Mammary epithelial cell (primary cell): ENCODE measurements at regions not wholly inside any gene's neighbourhood (a gene's known extent, or its start where the extent isn't known, plus 50 kb on each side); places are given as distances from the start of the nearest gene placed in this dataset.

ENCODE experiments used
- CTCF ChIP-seq, 2 donors: IDR thresholded peaks in 1 of 2; conservative IDR thresholded peaks in 1 of 2; 2 replicates each; pipeline ENCODE4 v1.5.1; 2011 to 2012; ENCODE audit warnings: inconsistent platforms in 2 of 2, low read length in 2 of 2, mild to moderate bottlenecking in 2 of 2, control low read depth in 1 of 2, low read depth in 1 of 2; ENCODE audit not compliant: insufficient read depth in 1 of 2; ENCODE audit errors: extremely low read depth in 1 of 2
- EZH2 ChIP-seq: IDR thresholded peaks from 2 replicates; pipeline ENCODE4 v1.6.1; 2012; ENCODE audit warnings: low read length, inconsistent platforms, borderline replicate concordance

DNA sequence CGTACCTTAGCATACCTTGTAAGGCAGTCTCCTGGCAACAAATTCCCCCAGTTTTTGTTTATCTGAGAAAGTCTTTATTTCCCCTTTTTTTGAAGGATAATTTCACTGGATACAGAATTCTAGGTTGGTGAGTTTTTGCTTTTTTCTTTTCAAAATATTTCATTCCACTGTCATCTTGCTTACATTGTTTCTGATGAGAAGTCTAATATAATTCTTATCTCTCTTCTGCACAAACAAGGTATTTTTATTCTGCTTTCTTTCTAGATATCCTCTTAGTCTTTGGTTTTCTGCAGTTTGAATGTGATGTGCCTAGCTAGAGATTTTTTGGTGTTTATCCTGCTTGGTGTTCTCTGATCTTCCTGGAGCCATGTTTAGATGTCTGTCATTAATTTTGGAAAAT is 57.7 kb upstream of the EZR start:
- TF ChIP-seq EZH2 = no peak
- TF ChIP-seq CTCF (conservative IDR thresholded peaks at IDR 0.05 in 1 of 2, IDR thresholded peaks at IDR 0.05 in 1 of 2; ENCODE audit: extremely low read depth in 1 of 2, insufficient read depth in 1 of 2, low read depth in 1 of 2, low read length in 2 of 2) = no peak
